ENCODE measurements at regions not wholly inside any gene's neighbourhood (a gene's known extent, or its start where the extent isn't known, plus 50 kb on each side); places are given as distances from the start of the nearest gene placed in this dataset.
"Not testable (repeated sequence)": the region's sequence is repeated elsewhere in the genome, so short reads cannot be mapped to it uniquely, and the experiment has no call there.

- DNase-seq (ENCODE audit: extremely low read depth, low read depth, low spot score), result no peak
Measured at GRCh38 chr17:62160816-62161215, 95.7 kb upstream of the MED13 start.

- no peak for DNase-seq (ENCODE audit: extremely low read depth, low read depth, low spot score)
Measured at GRCh38 chr17:62159994-62160393, 94.9 kb upstream of the MED13 start.

- DNase-seq (ENCODE audit: extremely low read depth, low read depth, low spot score), result no peak
Measured at GRCh38 chr17:62156949-62157348, 91.9 kb upstream of the MED13 start.

GRCh38 chr17:62154909-62155308 lies 89.8 kb upstream of the MED13 start:
- no peak for DNase-seq (ENCODE audit: extremely low read depth, low read depth, low spot score)

GRCh38 chr17:62150471-62150870 lies 85.4 kb upstream of the MED13 start:
- DNase-seq (ENCODE audit: extremely low read depth, low read depth, low spot score), result no peak

GRCh38 chr17:62149961-62150360 lies 84.9 kb upstream of the MED13 start:
- no peak for DNase-seq (ENCODE audit: extremely low read depth, low read depth, low spot score)

GRCh38 chr17:62147284-62147683 lies 82.2 kb upstream of the MED13 start:
- no peak for DNase-seq (ENCODE audit: extremely low read depth, low read depth, low spot score)

GRCh38 chr17:62140836-62141235 lies 75.8 kb upstream of the MED13 start:
- no peak for DNase-seq (ENCODE audit: extremely low read depth, low read depth, low spot score)

- no peak for DNase-seq (ENCODE audit: extremely low read depth, low read depth, low spot score)
Measured at GRCh38 chr17:62140376-62140775, 75.3 kb upstream of the MED13 start.

GRCh38 chr17:62139690-62140354 lies 74.7 kb upstream of the MED13 start:
- DNase-seq (ENCODE audit: extremely low read depth, low read depth, low spot score), result not testable (repeated sequence)

GRCh38 chr17:62139141-62139540 lies 74.1 kb upstream of the MED13 start:
- no peak for DNase-seq (ENCODE audit: extremely low read depth, low read depth, low spot score)

- DNase-seq (ENCODE audit: extremely low read depth, low read depth, low spot score), result not testable (repeated sequence)
Measured at GRCh38 chr17:62138676-62139121, 73.6 kb upstream of the MED13 start.

- DNase-seq (ENCODE audit: extremely low read depth, low read depth, low spot score), result not testable (repeated sequence)
Measured at GRCh38 chr17:62137734-62138624, 72.9 kb upstream of the MED13 start.

GRCh38 chr17:62137013-62137733 lies 72.1 kb upstream of the MED13 start:
- not testable (repeated sequence) for DNase-seq (ENCODE audit: extremely low read depth, low read depth, low spot score)

GRCh38 chr17:62135742-62136141 lies 70.7 kb upstream of the MED13 start:
- DNase-seq (ENCODE audit: extremely low read depth, low read depth, low spot score), result no peak

GRCh38 chr17:62135096-62135495 lies 70.0 kb upstream of the MED13 start:
- not testable (repeated sequence) for DNase-seq (ENCODE audit: extremely low read depth, low read depth, low spot score)

- DNase-seq (ENCODE audit: extremely low read depth, low read depth, low spot score), result no peak
Measured at GRCh38 chr17:62134397-62134796, 69.3 kb upstream of the MED13 start.

GRCh38 chr17:62131271-62131670 lies 66.2 kb upstream of the MED13 start:
- not testable (repeated sequence) for DNase-seq (ENCODE audit: extremely low read depth, low read depth, low spot score)

- DNase-seq (ENCODE audit: extremely low read depth, low read depth, low spot score), result no peak
Measured at GRCh38 chr17:62130739-62131138, 65.7 kb upstream of the MED13 start.

GRCh38 chr17:62126292-62126691 lies 61.2 kb upstream of the MED13 start:
- DNase-seq (ENCODE audit: extremely low read depth, low read depth, low spot score), result no peak

- no peak for DNase-seq (ENCODE audit: extremely low read depth, low read depth, low spot score)
Measured at GRCh38 chr17:62125307-62125706, 60.2 kb upstream of the MED13 start.
